Large intestine (tissue), 3 donors: ENCODE measurements at regions not wholly inside any gene's neighbourhood (a gene's known extent, or its start where the extent isn't known, plus 50 kb on each side); places are given as distances from the start of the nearest gene placed in this dataset.

ENCODE experiments used
- DNase-seq, 2 donors: peaks; one replicate each; pipeline versions ENCODE4 v3.0.0 to v3.0.0-alpha.2; 2013
- H3K27ac ChIP-seq: one replicate; pipeline ENCODE4 v1.5.1; 2013; ENCODE audit warnings: low read length
- H3K27me3 ChIP-seq: 2 replicates; pipeline ENCODE4 v1.6.1; 2013; ENCODE audit warnings: low read length; ENCODE audit not compliant: control insufficient read depth, insufficient read depth
- H3K36me3 ChIP-seq: 2 replicates; pipeline ENCODE4 v1.6.1; 2013; ENCODE audit warnings: low read length; ENCODE audit not compliant: control insufficient read depth, insufficient read depth
- H3K4me1 ChIP-seq: one replicate; pipeline ENCODE4 v1.6.1; 2013; ENCODE audit warnings: low read length; ENCODE audit not compliant: control insufficient read depth, insufficient read depth
- H3K4me3 ChIP-seq: one replicate; pipeline ENCODE4 v1.5.1; 2013; ENCODE audit warnings: low read length
- H3K9me3 ChIP-seq: one replicate; pipeline ENCODE4 v1.6.1; 2013; ENCODE audit warnings: mild to moderate bottlenecking, low read depth, low read length, moderate library complexity; ENCODE audit not compliant: control insufficient read depth
- WGBS: methylation state at CpG from one replicate; pipeline ENCODE4 v1.1.5; 2013; ENCODE audit warnings: low lambda C conversion rate; ENCODE audit not compliant: insufficient coverage; 5-methylcytosine and 5-hydroxymethylcytosine counted together

- 80% methylated on average over 2 of the region's 4 CpGs for WGBS
- H3K4me1 ChIP-seq: no peaks in the 10 kb centered on the region
- no peak overlapping the region for H3K4me3 ChIP-seq
- peak in 1 of 2 donors; percentile 13 for DNase-seq
- H3K27me3 ChIP-seq: no peaks in the 10 kb centered on the region
- no peaks in the 10 kb centered on the region for H3K36me3 ChIP-seq
- H3K27ac ChIP-seq: no peak overlapping the region
- H3K9me3 ChIP-seq: no peaks in the 10 kb centered on the region
These were observed 166.1 kb upstream of the PDE5A start for GRCh38 chr4:119794681-119795080.

GRCh38 chr4:119794113-119794512 is 165.5 kb upstream of the PDE5A start:
- Histone ChIP-seq H3K27ac (no peak overlapping the region), H3K9me3 (no peaks in the 10 kb centered on the region), H3K4me1 (no peaks in the 10 kb centered on the region), H3K36me3 (no peaks in the 10 kb centered on the region), H3K4me3 (no peak overlapping the region), H3K27me3 (no peaks in the 10 kb centered on the region)
- DNase-seq: no peak
- 60% methylated on average over 1 of the region's 4 CpGs for WGBS

GRCh38 chr4:119788349-119789266 is 160.0 kb upstream of the PDE5A start:
- H3K36me3 ChIP-seq: no peaks in the 10 kb centered on the region
- DNase-seq: no peak
- H3K4me3 ChIP-seq: no peak overlapping the region
- peaks cover 1% of the 10 kb centered on the region for H3K9me3 ChIP-seq
- no peak overlapping the region for H3K27ac ChIP-seq
- 100% methylated on average over 1 of the region's 1 CpG for WGBS
- no peaks in the 10 kb centered on the region for H3K27me3 ChIP-seq
- no peaks in the 10 kb centered on the region for H3K4me1 ChIP-seq

GRCh38 chr4:119785963-119786362 is 157.4 kb upstream of the PDE5A start:
- H3K27ac ChIP-seq: no peak overlapping the region
- no peaks in the 10 kb centered on the region for H3K4me1 ChIP-seq
- no peaks in the 10 kb centered on the region for H3K27me3 ChIP-seq
- no peaks in the 10 kb centered on the region for H3K36me3 ChIP-seq
- H3K9me3 ChIP-seq: peaks cover 6% of the 10 kb centered on the region
- no peak for DNase-seq
- no peak overlapping the region for H3K4me3 ChIP-seq

GRCh38 chr4:119783189-119783983 is 154.8 kb upstream of the PDE5A start:
- no peak overlapping the region for H3K4me3 ChIP-seq
- H3K27me3 ChIP-seq: no peaks in the 10 kb centered on the region
- H3K9me3 ChIP-seq: peaks cover 6% of the 10 kb centered on the region
- H3K4me1 ChIP-seq: no peaks in the 10 kb centered on the region
- WGBS: no CpG with 5 or more reads among the region's 4 CpGs
- no peak for DNase-seq
- H3K27ac ChIP-seq: no peak overlapping the region
- no peaks in the 10 kb centered on the region for H3K36me3 ChIP-seq

- no peak overlapping the region for H3K27ac ChIP-seq
- H3K27me3 ChIP-seq: no peaks in the 10 kb centered on the region
- H3K36me3 ChIP-seq: no peaks in the 10 kb centered on the region
- DNase-seq: no peak
- H3K4me1 ChIP-seq: no peaks in the 10 kb centered on the region
- H3K9me3 ChIP-seq: peaks cover 6% of the 10 kb centered on the region
- H3K4me3 ChIP-seq: no peak overlapping the region
These were observed 152.4 kb upstream of the PDE5A start for GRCh38 chr4:119781044-119781443.

GRCh38 chr4:119774840-119775239 is 146.2 kb upstream of the PDE5A start:
- Histone ChIP-seq H3K9me3 (no peaks in the 10 kb centered on the region), H3K4me3 (no peak overlapping the region), H3K27me3 (no peaks in the 10 kb centered on the region), H3K36me3 (no peaks in the 10 kb centered on the region), H3K4me1 (no peaks in the 10 kb centered on the region), H3K27ac (no peak overlapping the region)
- no peak for DNase-seq
- WGBS: 43% methylated on average over 1 of the region's 2 CpGs

GRCh38 chr4:119765951-119766350 is 137.3 kb upstream of the PDE5A start:
- Histone ChIP-seq H3K4me3 (no peak overlapping the region), H3K4me1 (no peaks in the 10 kb centered on the region), H3K9me3 (no peaks in the 10 kb centered on the region), H3K27ac (no peak overlapping the region), H3K36me3 (no peaks in the 10 kb centered on the region), H3K27me3 (no peaks in the 10 kb centered on the region)
- WGBS: no CpG with 5 or more reads among the region's 1 CpG
- no peak for DNase-seq

GRCh38 chr4:119765469-119765868 is 136.9 kb upstream of the PDE5A start:
- Histone ChIP-seq H3K4me3 (no peak overlapping the region), H3K36me3 (no peaks in the 10 kb centered on the region), H3K4me1 (no peaks in the 10 kb centered on the region), H3K27ac (no peak overlapping the region), H3K27me3 (no peaks in the 10 kb centered on the region), H3K9me3 (no peaks in the 10 kb centered on the region)
- no CpG with 5 or more reads among the region's 1 CpG for WGBS
- DNase-seq: no peak

GRCh38 chr4:119763386-119763785 is 134.8 kb upstream of the PDE5A start:
- no CpG with 5 or more reads among the region's 1 CpG for WGBS
- H3K9me3 ChIP-seq: no peaks in the 10 kb centered on the region

More at GRCh38 chr4:119763386-119763785, 134.8 kb upstream of the PDE5A start:
- no peaks in the 10 kb centered on the region for H3K27me3 ChIP-seq
- no peak overlapping the region for H3K27ac ChIP-seq
- H3K36me3 ChIP-seq: no peaks in the 10 kb centered on the region
- H3K4me3 ChIP-seq: no peak overlapping the region
- no peaks in the 10 kb centered on the region for H3K4me1 ChIP-seq
- no peak for DNase-seq
